ENCODE measurements at regions not wholly inside any gene's neighbourhood (a gene's known extent, or its start where the extent isn't known, plus 50 kb on each side); places are given as distances from the start of the nearest gene placed in this dataset.

DNA sequence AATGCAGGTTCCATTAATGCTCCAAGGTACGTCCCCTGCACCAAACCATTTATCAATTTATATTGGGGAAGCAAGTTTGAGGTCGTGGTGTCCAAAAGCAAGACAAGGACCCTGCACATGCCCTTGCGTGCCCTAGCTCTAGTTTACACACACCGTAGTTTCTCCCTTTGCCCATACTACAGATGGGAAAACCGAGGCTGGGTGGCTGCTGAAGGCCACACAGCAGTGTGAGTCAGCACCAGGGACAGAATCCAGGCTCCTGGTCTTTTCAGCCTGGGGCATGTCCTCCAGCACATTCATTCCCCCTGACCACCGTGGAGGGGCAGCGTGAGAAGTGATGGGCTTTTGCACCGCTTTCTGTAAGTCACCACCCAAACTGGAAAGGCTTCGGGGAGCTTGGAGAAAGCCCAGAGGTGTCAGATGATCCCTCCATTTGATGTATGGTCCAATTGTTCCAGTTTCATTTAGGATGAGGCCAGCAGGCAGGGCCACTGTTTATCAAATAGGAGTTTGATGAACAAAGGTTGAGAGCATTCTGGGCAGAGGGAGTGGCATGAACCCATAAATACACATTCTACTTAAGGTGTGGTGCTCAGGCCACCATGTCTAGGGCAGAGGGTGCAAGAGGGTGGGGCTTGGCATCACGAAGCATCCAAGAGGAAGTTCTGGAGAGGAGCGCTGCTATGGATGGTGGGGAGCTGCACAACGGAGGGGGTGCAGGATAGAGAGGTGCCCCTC lies 274.1 kb downstream of the HAUS1 start:
- TF ChIP-seq CTCF (IDR thresholded peaks at IDR 0.05; ENCODE audit: poor library complexity) (no peak), EZH2 (IDR thresholded peaks at IDR 0.05; ENCODE audit: borderline replicate concordance) (no peak)

Measured in hepatocyte (in vitro differentiated cells).